ENCODE measurements at regions not wholly inside any gene's neighbourhood (a gene's known extent, or its start where the extent isn't known, plus 50 kb on each side); places are given as distances from the start of the nearest gene placed in this dataset.

GRCh38 chr22:27349456-27349855 is 452.1 kb downstream of the MN1 start:
- Histone ChIP-seq H2AFZ (ENCODE audit: control insufficient read depth, low read length) (no peak overlapping the region), H3K79me2 (ENCODE audit: control insufficient read depth, insufficient read depth, low read length) (no peaks in the 10 kb centered on the region), H3K36me3 (ENCODE audit: control insufficient read depth in 2 of 2, extremely low read depth in 1 of 2, insufficient read depth in 2 of 2, low read length in 2 of 2) (no peaks in the 10 kb centered on the region), H3K4me2 (ENCODE audit: control insufficient read depth, extremely low read depth, insufficient read depth, low read depth, low read length) (no peak overlapping the region), H3K4me3 (ENCODE audit: control insufficient read depth in 2 of 3, extremely low read depth in 1 of 3, insufficient read depth in 2 of 3, low read depth in 1 of 3, low read length in 3 of 3) (no peak overlapping the region), H4K20me1 (ENCODE audit: control insufficient read depth, extremely low read depth, insufficient read depth, low read length) (no peaks in the 10 kb centered on the region), H3K4me1 (ENCODE audit: control insufficient read depth, extremely low read depth, insufficient read depth, low read length) (no peaks in the 10 kb centered on the region), H3K27ac (ENCODE audit: control insufficient read depth, insufficient read depth, low read length) (no peak overlapping the region), H3K27me3 (ENCODE audit: control insufficient read depth, extremely low read depth, insufficient read depth, low read length) (no peaks in the 10 kb centered on the region), H3K9me1 (ENCODE audit: control insufficient read depth, extremely low read depth, insufficient read depth, low read length) (no peaks in the 10 kb centered on the region), H3K9ac (ENCODE audit: control insufficient read depth, extremely low read depth, insufficient read depth, low read length) (no peak overlapping the region), H3K9me3 (ENCODE audit: control insufficient read depth, low read depth, low read length) (no peaks in the 10 kb centered on the region)
- FAIRE-seq (no peak), DNase-seq (ENCODE audit: low read depth, low spot score) (no peak)
- dilution Hi-C loops (cut with MboI; ENCODE audit: extremely low pct_ligation_motif_present, low sequenced_read_pairs) = no loop called here
- TF ChIP-seq, protein P1, sequence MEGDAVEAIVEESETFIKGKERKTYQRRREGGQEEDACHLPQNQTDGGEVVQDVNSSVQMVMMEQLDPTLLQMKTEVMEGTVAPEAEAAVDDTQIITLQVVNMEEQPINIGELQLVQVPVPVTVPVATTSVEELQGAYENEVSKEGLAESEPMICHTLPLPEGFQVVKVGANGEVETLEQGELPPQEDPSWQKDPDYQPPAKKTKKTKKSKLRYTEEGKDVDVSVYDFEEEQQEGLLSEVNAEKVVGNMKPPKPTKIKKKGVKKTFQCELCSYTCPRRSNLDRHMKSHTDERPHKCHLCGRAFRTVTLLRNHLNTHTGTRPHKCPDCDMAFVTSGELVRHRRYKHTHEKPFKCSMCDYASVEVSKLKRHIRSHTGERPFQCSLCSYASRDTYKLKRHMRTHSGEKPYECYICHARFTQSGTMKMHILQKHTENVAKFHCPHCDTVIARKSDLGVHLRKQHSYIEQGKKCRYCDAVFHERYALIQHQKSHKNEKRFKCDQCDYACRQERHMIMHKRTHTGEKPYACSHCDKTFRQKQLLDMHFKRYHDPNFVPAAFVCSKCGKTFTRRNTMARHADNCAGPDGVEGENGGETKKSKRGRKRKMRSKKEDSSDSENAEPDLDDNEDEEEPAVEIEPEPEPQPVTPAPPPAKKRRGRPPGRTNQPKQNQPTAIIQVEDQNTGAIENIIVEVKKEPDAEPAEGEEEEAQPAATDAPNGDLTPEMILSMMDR (optimal IDR thresholded peaks at IDR 0.05 in 1 of 3, IDR thresholded peaks at IDR 0.05 in 1 of 3, conservative IDR thresholded peaks at IDR 0.05 in 1 of 3; ENCODE audit: extremely low read depth in 1 of 3, insufficient read depth in 2 of 3, low read length in 3 of 3) = no peak
- no peak for TF ChIP-seq EZH2 (IDR thresholded peaks at IDR 0.05; ENCODE audit: low read length)

- H3K4me1 ChIP-seq (ENCODE audit: control insufficient read depth, extremely low read depth, insufficient read depth, low read length) = no peaks in the 10 kb centered on the region
- FAIRE-seq (no peak), DNase-seq (ENCODE audit: low read depth, low spot score) (no peak)
- no peak overlapping the region for H3K9ac ChIP-seq (ENCODE audit: control insufficient read depth, extremely low read depth, insufficient read depth, low read length)
- H3K4me3 ChIP-seq (ENCODE audit: control insufficient read depth in 2 of 3, extremely low read depth in 1 of 3, insufficient read depth in 2 of 3, low read depth in 1 of 3, low read length in 3 of 3) = no peak overlapping the region
- no peaks in the 10 kb centered on the region for H4K20me1 ChIP-seq (ENCODE audit: control insufficient read depth, extremely low read depth, insufficient read depth, low read length)
- no peaks in the 10 kb centered on the region for H3K79me2 ChIP-seq (ENCODE audit: control insufficient read depth, insufficient read depth, low read length)
- H3K9me1 ChIP-seq (ENCODE audit: control insufficient read depth, extremely low read depth, insufficient read depth, low read length) = no peaks in the 10 kb centered on the region
- no peaks in the 10 kb centered on the region for H3K36me3 ChIP-seq (ENCODE audit: control insufficient read depth in 2 of 2, extremely low read depth in 1 of 2, insufficient read depth in 2 of 2, low read length in 2 of 2)
- H3K27ac ChIP-seq (ENCODE audit: control insufficient read depth, insufficient read depth, low read length) = no peak overlapping the region
- no peaks in the 10 kb centered on the region for H3K9me3 ChIP-seq (ENCODE audit: control insufficient read depth, low read depth, low read length)
- no peak overlapping the region for H3K4me2 ChIP-seq (ENCODE audit: control insufficient read depth, extremely low read depth, insufficient read depth, low read depth, low read length)
- no peak for TF ChIP-seq EZH2 (IDR thresholded peaks at IDR 0.05; ENCODE audit: low read length)
- TF ChIP-seq, protein P1 (optimal IDR thresholded peaks at IDR 0.05 in 1 of 3, IDR thresholded peaks at IDR 0.05 in 1 of 3, conservative IDR thresholded peaks at IDR 0.05 in 1 of 3; ENCODE audit: extremely low read depth in 1 of 3, insufficient read depth in 2 of 3, low read length in 3 of 3) = no peak
- H3K27me3 ChIP-seq (ENCODE audit: control insufficient read depth, extremely low read depth, insufficient read depth, low read length) = no peaks in the 10 kb centered on the region
- dilution Hi-C loops (cut with MboI; ENCODE audit: extremely low pct_ligation_motif_present, low sequenced_read_pairs) = no loop called here
- no peak overlapping the region for H2AFZ ChIP-seq (ENCODE audit: control insufficient read depth, low read length)
Measured at GRCh38 chr22:27350306-27350705, 451.2 kb downstream of the MN1 start.

Data from keratinocyte (primary cell).